GM20431 (cell line): ENCODE measurements at regions not wholly inside any gene's neighbourhood (a gene's known extent, or its start where the extent isn't known, plus 50 kb on each side); places are given as distances from the start of the nearest gene placed in this dataset.

Source experiments
- in situ Hi-C: fragments of 300-500 bp; cut with MseI, MboI; formaldehyde crosslinking; loops from one replicate; pipeline ENCODE4 v1.15.0; 2020; ENCODE audit warnings: low sequenced_read_pairs; ENCODE audit not compliant: unreplicated experiment

GRCh38 chr1:38121231-38121680, 74.7 kb upstream of the POU3F1 start:
- in situ Hi-C loops, result no loop called here

- in situ Hi-C loops, result no loop called here
Observed at GRCh38 chr1:38120552-38121230, 74.1 kb upstream of the POU3F1 start.

- in situ Hi-C loops, result no loop called here
Observed at GRCh38 chr1:38118976-38119375, 72.4 kb upstream of the POU3F1 start.

- in situ Hi-C loops, result no loop called here
Observed at GRCh38 chr1:38117444-38117887, 70.9 kb upstream of the POU3F1 start.

GRCh38 chr1:38115682-38116202, 69.1 kb upstream of the POU3F1 start:
- in situ Hi-C loops, result no loop called here

- in situ Hi-C loops, result no loop called here
Observed at GRCh38 chr1:38115226-38115625, 68.6 kb upstream of the POU3F1 start.

- in situ Hi-C loops, result no loop called here
Observed at GRCh38 chr1:38114241-38115026, 67.8 kb upstream of the POU3F1 start.

- in situ Hi-C loops, result no loop called here
Observed at GRCh38 chr1:38113159-38113666, 66.6 kb upstream of the POU3F1 start.

- in situ Hi-C loops, result no loop called here
Observed at GRCh38 chr1:38111589-38111988, 65.0 kb upstream of the POU3F1 start.

- in situ Hi-C loops, result no loop called here
Observed at GRCh38 chr1:38105267-38105666, 58.7 kb upstream of the POU3F1 start.

- in situ Hi-C loops, result no loop called here
Observed at GRCh38 chr1:38102636-38103035, 56.0 kb upstream of the POU3F1 start.

- in situ Hi-C loops, result no loop called here
Observed at GRCh38 chr1:38101037-38101785, 54.6 kb upstream of the POU3F1 start.

- in situ Hi-C loops, result no loop called here
Observed at GRCh38 chr1:38098101-38098847, 51.7 kb upstream of the POU3F1 start.

- in situ Hi-C loops, result no loop called here
Observed at GRCh38 chr1:38097284-38097898, 50.8 kb upstream of the POU3F1 start.
